Endothelial cell of umbilical vein (primary cell): ENCODE measurements at regions not wholly inside any gene's neighbourhood (a gene's known extent, or its start where the extent isn't known, plus 50 kb on each side); places are given as distances from the start of the nearest gene placed in this dataset.

ENCODE experiments used
- BruUV-seq: library from RNA; stranded (reverse); fragments of 400-500 nt; replicated peaks from 2 replicates; lab custom pipeline; 2021; lab: Mats Ljungman, UMichigan
- CTCF ChIA-PET: fragments of 300-600, 350-600 bp; sonication (Branson Sonifier 250); formaldehyde crosslinking; loops from one replicate; lab custom pipeline; 2021; ENCODE audit warnings: antibody characterized with exemption, inconsistent platforms; lab: Charles Lee
- POLR2A ChIA-PET: fragments of 300-600, 350-600 bp; sonication (Branson Sonifier 250); formaldehyde crosslinking; loops from one replicate; lab custom pipeline; 2021; ENCODE audit warnings: antibody characterized with exemption, inconsistent platforms; lab: Charles Lee
- DNase-seq: peaks from one replicate; pipeline ENCODE4 v3.0.0-alpha.2; 2011; ENCODE audit warnings: low read depth, low spot score
- FAIRE-seq: peaks from 2 replicates; lab custom pipeline; 2011; peaks lifted over from hg19 to GRCh38; lab: Jason Lieb, UNC
- H2AFZ ChIP-seq: 2 replicates; pipeline ENCODE4 v1.6.0; 2012; ENCODE audit warnings: low read depth, low read length, control low read depth, inconsistent platforms
- H3K27ac ChIP-seq: 2 replicates; pipeline ENCODE4 v1.5.1; 2011; ENCODE audit warnings: low read depth, mild to moderate bottlenecking, control low read depth, low read length, moderate library complexity; ENCODE audit not compliant: insufficient read depth
- H3K27me3 ChIP-seq, 2 experiments: 2 replicates each; pipeline versions ENCODE4 v1.6.0 to v1.6.1; 2011; ENCODE audit warnings: low read length in 2 of 2, mixed read lengths in 1 of 2; ENCODE audit not compliant: control insufficient read depth in 2 of 2, insufficient read depth in 2 of 2
- H3K36me3 ChIP-seq, 2 experiments: 2 replicates in 1 of 2; 3 replicates in 1 of 2; pipeline ENCODE4 v1.5.1; 2011; ENCODE audit warnings: low read length in 2 of 2, mild to moderate bottlenecking in 1 of 2, moderate library complexity in 1 of 2; ENCODE audit not compliant: control insufficient read depth in 2 of 2, insufficient read depth in 2 of 2; ENCODE audit errors: extremely low read depth in 1 of 2
- H3K4me1 ChIP-seq: 3 replicates; pipeline ENCODE4 v1.5.1; 2011; ENCODE audit warnings: mild to moderate bottlenecking, low read length; ENCODE audit not compliant: control insufficient read depth, insufficient read depth; ENCODE audit errors: extremely low read depth
- H3K4me2 ChIP-seq: 2 replicates; pipeline ENCODE4 v1.6.1; 2011; ENCODE audit warnings: low read length, control low read depth, mixed read lengths; ENCODE audit not compliant: insufficient read depth
- H3K4me3 ChIP-seq, 3 experiments: fragments of 200-600 bp in 1 of 3; sonication (generic), shearing (Covaris generic) in 1 of 3; replicated peaks in 1 of 3; 2 replicates each; pipeline ENCODE4 v1.5.1; 2011 to 2016; ENCODE audit warnings: control low read depth in 3 of 3, low read length in 3 of 3, mild to moderate bottlenecking in 2 of 3, inconsistent platforms in 1 of 3, low read depth in 1 of 3, moderate library complexity in 1 of 3; ENCODE audit not compliant: insufficient read depth in 1 of 3
- H3K79me2 ChIP-seq: 2 replicates; pipeline ENCODE4 v1.6.0; 2012; ENCODE audit warnings: low read length, inconsistent platforms; ENCODE audit not compliant: control insufficient read depth, insufficient read depth
- H3K9ac ChIP-seq: replicated peaks from 2 replicates; pipeline ENCODE3; 2011; ENCODE audit warnings: low read length, control low read depth; ENCODE audit not compliant: insufficient read depth; ENCODE audit errors: extremely low read depth
- H3K9me1 ChIP-seq: replicated peaks from 3 replicates; pipeline ENCODE4 v1.6.0; 2011; ENCODE audit warnings: mild to moderate bottlenecking, low read length; ENCODE audit not compliant: control insufficient read depth, insufficient read depth; ENCODE audit errors: extremely low read depth
- H3K9me3 ChIP-seq: replicated peaks from 2 replicates; pipeline ENCODE4 v1.5.1; 2012; ENCODE audit warnings: low read length, inconsistent platforms; ENCODE audit not compliant: control insufficient read depth, insufficient read depth
- H4K20me1 ChIP-seq: replicated peaks from 2 replicates; pipeline ENCODE3; 2011; ENCODE audit warnings: mild to moderate bottlenecking, low read length; ENCODE audit not compliant: control insufficient read depth, insufficient read depth; ENCODE audit errors: extremely low read depth
- EZH2 ChIP-seq: IDR thresholded peaks from 2 replicates; pipeline ENCODE4 v1.6.1; 2012; ENCODE audit warnings: borderline replicate concordance, low read depth, mild to moderate bottlenecking, moderate library complexity, low read length, inconsistent platforms; ENCODE audit not compliant: severe bottlenecking
- FOS ChIP-seq: IDR thresholded peaks from 2 replicates; pipeline ENCODE4 v1.6.1; 2011; ENCODE audit warnings: mild to moderate bottlenecking, low read length, moderate library complexity, borderline replicate concordance; ENCODE audit not compliant: insufficient read depth
- GATA2 ChIP-seq: IDR thresholded peaks from 2 replicates; pipeline ENCODE4 v1.7.0; 2011; ENCODE audit warnings: low read depth, mild to moderate bottlenecking, moderate library complexity, mixed read lengths, low read length; ENCODE audit not compliant: insufficient read length, insufficient read depth
- JUN ChIP-seq: IDR thresholded peaks from 2 replicates; pipeline ENCODE4 v1.6.1; 2011; ENCODE audit warnings: borderline replicate concordance, low read depth; ENCODE audit not compliant: insufficient read length, insufficient read depth
- MAX ChIP-seq: IDR thresholded peaks from 2 replicates; pipeline ENCODE4 v1.6.1; 2011; ENCODE audit not compliant: insufficient read depth, insufficient read length
- MYC ChIP-seq: IDR thresholded peaks from one replicate; pipeline ENCODE4 v1.6.1; 2011; ENCODE audit warnings: mild to moderate bottlenecking, low read depth, low read length
- POLR2A ChIP-seq: IDR thresholded peaks from 2 replicates; pipeline ENCODE4 v1.6.1; 2012; ENCODE audit warnings: low read depth, mild to moderate bottlenecking, control low read depth, low read length
- POLR2AphosphoS5 ChIP-seq: IDR thresholded peaks from 2 replicates; pipeline ENCODE4 v1.6.1; 2012; ENCODE audit warnings: low read depth, mild to moderate bottlenecking, control low read depth, low read length, moderate library complexity; ENCODE audit not compliant: insufficient read depth
- dilution Hi-C: fragments of 300-500 bp; cut with MboI; formaldehyde crosslinking; loops from one replicate; pipeline ENCODE4 v1.15.0; 2019; ENCODE audit warnings: low sequenced_read_pairs; ENCODE audit not compliant: extremely low pct_ligation_motif_present
- intact Hi-C: fragments of 100-400 bp; cut with micrococcal nuclease; formaldehyde crosslinking; loops from one replicate; pipeline ENCODE4 v1.10.0; 2022
- TF ChIP-seq, protein P1 (sequence below), 2 donors: IDR thresholded peaks; 1 replicate in 1 of 2; 2 replicates in 1 of 2; pipeline ENCODE4 v1.5.1; 2011; ENCODE audit warnings: low read length in 2 of 2, mild to moderate bottlenecking in 2 of 2, moderate library complexity in 2 of 2, control low read depth in 1 of 2, inconsistent platforms in 1 of 2, low read depth in 1 of 2; ENCODE audit not compliant: insufficient read depth in 1 of 2; ENCODE audit errors: extremely low read depth in 1 of 2

DNA sequence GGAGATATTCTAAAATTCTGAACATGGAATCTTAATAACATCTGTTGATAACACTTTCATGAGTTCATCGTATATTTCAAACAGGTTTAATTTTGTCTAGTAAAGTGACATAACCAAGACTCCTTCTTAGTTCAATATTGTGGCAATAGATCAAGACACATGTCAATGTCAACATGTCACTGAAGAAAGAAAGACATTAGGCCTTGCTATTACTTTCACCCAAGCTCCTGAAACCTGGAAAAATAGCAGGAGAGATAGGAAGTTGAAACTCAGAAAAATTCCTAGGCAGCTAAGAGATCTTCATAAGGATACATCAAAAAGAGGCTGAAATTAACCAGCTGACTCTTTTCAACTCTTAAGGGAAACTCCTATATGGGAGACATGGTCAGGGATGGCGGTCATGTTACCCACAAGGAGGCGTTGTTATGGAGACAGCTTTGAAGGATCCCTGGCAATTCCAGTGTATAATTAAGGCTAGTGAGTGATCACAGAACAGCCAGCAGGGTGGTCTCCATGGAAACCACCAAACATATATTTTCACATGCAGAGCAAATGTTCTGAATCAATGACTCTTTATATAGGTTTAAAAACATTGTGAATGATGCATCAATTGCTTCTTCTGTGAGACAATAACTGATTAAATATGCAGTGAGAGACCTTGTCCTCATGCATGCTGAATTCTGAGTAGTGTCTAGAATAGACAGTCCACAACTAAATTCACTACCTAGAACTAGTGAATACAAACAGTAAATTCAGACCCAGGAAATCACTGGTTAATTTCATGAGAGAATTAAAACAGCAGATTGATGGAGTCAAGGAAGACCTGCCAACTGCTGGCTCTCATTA, 115.3 kb upstream of the RIOK3 start:
- no peak overlapping the region for H3K27ac ChIP-seq
- H2AFZ ChIP-seq = no peak overlapping the region
- peak; percentile 58 for DNase-seq
- no peaks in the 10 kb centered on the region for H3K9me3 ChIP-seq
- BruUV-seq = no TSS peak
- ChIA-PET POLR2A (no interaction called here), CTCF (interaction anchor here (0.6 kb wide), 1 partner anchor 378 kb away, joined by 3 read pairs; no protein-coding TSS in a partner anchor)
- H4K20me1 ChIP-seq = no peaks in the 10 kb centered on the region
- H3K27me3 ChIP-seq = no peaks in the 10 kb centered on the region
- no peak overlapping the region for H3K4me2 ChIP-seq
- no peak for FAIRE-seq
- H3K9me1 ChIP-seq = no peaks in the 10 kb centered on the region
- intact Hi-C loops (loop anchor here (2.0 kb wide), 1 partner anchor 77 kb away; no protein-coding TSS in a partner anchor), dilution Hi-C loops (no loop called here)
- TF ChIP-seq MYC = no peak
- TF ChIP-seq JUN = no peak
- TF ChIP-seq EZH2 = no peak
- no peak for TF ChIP-seq POLR2AphosphoS5
- TF ChIP-seq MAX = no peak
- no peak for TF ChIP-seq POLR2A
- TF ChIP-seq GATA2 = no peak
- no peak for TF ChIP-seq FOS
- TF ChIP-seq, protein P1, sequence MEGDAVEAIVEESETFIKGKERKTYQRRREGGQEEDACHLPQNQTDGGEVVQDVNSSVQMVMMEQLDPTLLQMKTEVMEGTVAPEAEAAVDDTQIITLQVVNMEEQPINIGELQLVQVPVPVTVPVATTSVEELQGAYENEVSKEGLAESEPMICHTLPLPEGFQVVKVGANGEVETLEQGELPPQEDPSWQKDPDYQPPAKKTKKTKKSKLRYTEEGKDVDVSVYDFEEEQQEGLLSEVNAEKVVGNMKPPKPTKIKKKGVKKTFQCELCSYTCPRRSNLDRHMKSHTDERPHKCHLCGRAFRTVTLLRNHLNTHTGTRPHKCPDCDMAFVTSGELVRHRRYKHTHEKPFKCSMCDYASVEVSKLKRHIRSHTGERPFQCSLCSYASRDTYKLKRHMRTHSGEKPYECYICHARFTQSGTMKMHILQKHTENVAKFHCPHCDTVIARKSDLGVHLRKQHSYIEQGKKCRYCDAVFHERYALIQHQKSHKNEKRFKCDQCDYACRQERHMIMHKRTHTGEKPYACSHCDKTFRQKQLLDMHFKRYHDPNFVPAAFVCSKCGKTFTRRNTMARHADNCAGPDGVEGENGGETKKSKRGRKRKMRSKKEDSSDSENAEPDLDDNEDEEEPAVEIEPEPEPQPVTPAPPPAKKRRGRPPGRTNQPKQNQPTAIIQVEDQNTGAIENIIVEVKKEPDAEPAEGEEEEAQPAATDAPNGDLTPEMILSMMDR (IDR thresholded peaks at IDR 0.05; ENCODE audit: extremely low read depth in 1 of 2, insufficient read depth in 1 of 2, low read depth in 1 of 2, low read length in 2 of 2) = no peak
- H3K79me2 ChIP-seq = no peaks in the 10 kb centered on the region
- no peaks in the 10 kb centered on the region for H3K36me3 ChIP-seq
- H3K9ac ChIP-seq = no peak overlapping the region
- no peak overlapping the region for H3K4me3 ChIP-seq
- H3K4me1 ChIP-seq = peaks cover 11% of the 10 kb centered on the region
